Keratinocyte (primary cell): ENCODE measurements at regions not wholly inside any gene's neighbourhood (a gene's known extent, or its start where the extent isn't known, plus 50 kb on each side); places are given as distances from the start of the nearest gene placed in this dataset.

ENCODE experiments used
- EZH2 ChIP-seq: IDR thresholded peaks from one replicate; pipeline ENCODE4 v1.6.1; 2012; ENCODE audit warnings: inconsistent platforms, mild to moderate bottlenecking, low read length, moderate library complexity
- TF ChIP-seq, protein P1 (sequence below), 3 experiments: IDR thresholded peaks in 1 of 3; conservative IDR thresholded peaks in 1 of 3; optimal IDR thresholded peaks in 1 of 3; 2 replicates in 2 of 3; 3 replicates in 1 of 3; pipeline versions ENCODE3 to v1.5.1; 2011; ENCODE audit warnings: low read length in 3 of 3, mild to moderate bottlenecking in 3 of 3, moderate library complexity in 2 of 3, control low read depth in 1 of 3, inconsistent platforms in 1 of 3; ENCODE audit not compliant: insufficient read depth in 2 of 3; ENCODE audit errors: extremely low read depth in 1 of 3

DNA sequence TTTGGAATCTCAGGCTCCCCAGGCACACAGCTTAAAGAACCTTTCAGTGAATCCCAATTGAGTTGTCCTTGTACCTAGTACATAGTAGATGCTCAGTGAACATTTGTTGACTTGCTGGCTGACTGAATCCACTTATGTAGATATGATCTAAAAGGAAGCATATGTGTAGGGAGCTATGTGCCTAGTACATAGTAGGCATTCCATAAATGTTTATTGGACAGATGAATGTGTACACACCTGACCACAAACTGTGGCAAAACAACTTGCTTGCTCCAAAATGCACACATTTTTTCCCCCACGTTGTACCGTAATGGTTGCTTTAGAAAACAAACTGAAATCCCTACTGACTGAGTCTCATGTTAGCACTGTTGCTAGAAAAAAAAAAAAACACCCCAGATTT, 80.2 kb upstream of the IL12B start:
- TF ChIP-seq, protein P1, sequence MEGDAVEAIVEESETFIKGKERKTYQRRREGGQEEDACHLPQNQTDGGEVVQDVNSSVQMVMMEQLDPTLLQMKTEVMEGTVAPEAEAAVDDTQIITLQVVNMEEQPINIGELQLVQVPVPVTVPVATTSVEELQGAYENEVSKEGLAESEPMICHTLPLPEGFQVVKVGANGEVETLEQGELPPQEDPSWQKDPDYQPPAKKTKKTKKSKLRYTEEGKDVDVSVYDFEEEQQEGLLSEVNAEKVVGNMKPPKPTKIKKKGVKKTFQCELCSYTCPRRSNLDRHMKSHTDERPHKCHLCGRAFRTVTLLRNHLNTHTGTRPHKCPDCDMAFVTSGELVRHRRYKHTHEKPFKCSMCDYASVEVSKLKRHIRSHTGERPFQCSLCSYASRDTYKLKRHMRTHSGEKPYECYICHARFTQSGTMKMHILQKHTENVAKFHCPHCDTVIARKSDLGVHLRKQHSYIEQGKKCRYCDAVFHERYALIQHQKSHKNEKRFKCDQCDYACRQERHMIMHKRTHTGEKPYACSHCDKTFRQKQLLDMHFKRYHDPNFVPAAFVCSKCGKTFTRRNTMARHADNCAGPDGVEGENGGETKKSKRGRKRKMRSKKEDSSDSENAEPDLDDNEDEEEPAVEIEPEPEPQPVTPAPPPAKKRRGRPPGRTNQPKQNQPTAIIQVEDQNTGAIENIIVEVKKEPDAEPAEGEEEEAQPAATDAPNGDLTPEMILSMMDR (optimal IDR thresholded peaks at IDR 0.05 in 1 of 3, IDR thresholded peaks at IDR 0.05 in 1 of 3, conservative IDR thresholded peaks at IDR 0.05 in 1 of 3; ENCODE audit: extremely low read depth in 1 of 3, insufficient read depth in 2 of 3, low read length in 3 of 3), result no peak
- no peak for TF ChIP-seq EZH2
